DOHH2 (cell line): ENCODE measurements at regions not wholly inside any gene's neighbourhood (a gene's known extent, or its start where the extent isn't known, plus 50 kb on each side); places are given as distances from the start of the nearest gene placed in this dataset.
"Not testable (repeated sequence)": the region's sequence is repeated elsewhere in the genome, so short reads cannot be mapped to it uniquely, and the experiment has no call there.

Source experiments
- H3F3A ChIP-seq: fragments of 200-600 bp; sonication (generic), shearing (Covaris generic); 2 replicates; pipeline ENCODE4 v1.6.0; 2016; ENCODE audit warnings: antibody characterized with exemption, mild to moderate bottlenecking; ENCODE audit not compliant: control insufficient read depth, insufficient read depth
- H3K27ac ChIP-seq: fragments of 200-600 bp; sonication (generic); 2 replicates; pipeline ENCODE4 v1.5.1; 2014; ENCODE audit warnings: low read depth, mild to moderate bottlenecking, low read length, moderate library complexity
- H3K27me3 ChIP-seq: fragments of 200-600 bp; sonication (generic); 2 replicates; pipeline ENCODE4 v1.6.1; 2014; ENCODE audit warnings: mild to moderate bottlenecking, low read length, mixed read lengths; ENCODE audit not compliant: control insufficient read depth
- H3K36me3 ChIP-seq: fragments of 200-600 bp; sonication (generic); 2 replicates; pipeline ENCODE4 v1.6.1; 2014; ENCODE audit warnings: mild to moderate bottlenecking, low read length, moderate library complexity, mixed read lengths; ENCODE audit not compliant: control insufficient read depth
- H3K4me1 ChIP-seq: fragments of 200-600 bp; sonication (generic); 2 replicates; pipeline ENCODE4 v1.6.1; 2014; ENCODE audit warnings: mild to moderate bottlenecking, low read length, mixed read lengths; ENCODE audit not compliant: control insufficient read depth
- H3K4me2 ChIP-seq: fragments of 200-600 bp; sonication (generic); 2 replicates; pipeline ENCODE4 v1.6.0; 2014; ENCODE audit warnings: mild to moderate bottlenecking, low read length, moderate library complexity
- H3K4me3 ChIP-seq: fragments of 200-600 bp; sonication (generic); 2 replicates; pipeline ENCODE4 v1.5.1; 2014; ENCODE audit warnings: mild to moderate bottlenecking, low read length, mixed read lengths
- H3K79me2 ChIP-seq: fragments of 200-600 bp; sonication (generic); 2 replicates; pipeline ENCODE4 v1.6.1; 2014; ENCODE audit warnings: mild to moderate bottlenecking, low read length, mixed read lengths; ENCODE audit not compliant: control insufficient read depth
- H3K9me2 ChIP-seq: fragments of 200-600 bp; sonication (generic); replicated peaks from 2 replicates; pipeline ENCODE4 v1.6.1; 2014; ENCODE audit warnings: mild to moderate bottlenecking, low read length, mixed read lengths; ENCODE audit not compliant: control insufficient read depth
- H3K9me3 ChIP-seq: fragments of 200-600 bp; sonication (generic); 2 replicates; pipeline ENCODE4 v1.6.1; 2014; ENCODE audit warnings: antibody characterized with exemption, low read length, mixed read lengths; ENCODE audit not compliant: control insufficient read depth, insufficient read depth
- H4K20me1 ChIP-seq: fragments of 200-600 bp; sonication (generic); 2 replicates; pipeline ENCODE4 v1.6.0; 2014; ENCODE audit warnings: low read depth, mild to moderate bottlenecking, antibody characterized with exemption, low read length, moderate library complexity; ENCODE audit not compliant: control insufficient read depth, insufficient read depth
- CTCF ChIP-seq: fragments of 200-600 bp; sonication (generic); IDR thresholded peaks from one replicate; pipeline ENCODE4 v1.5.1; 2014; ENCODE audit warnings: antibody characterized with exemption, mild to moderate bottlenecking, low read depth, low read length; ENCODE audit not compliant: poor library complexity, severe bottlenecking
- EZH2phosphoT487 ChIP-seq: fragments of 200-600 bp; sonication (generic); IDR thresholded peaks from 2 replicates; pipeline ENCODE4 v1.6.1; 2017; ENCODE audit warnings: borderline replicate concordance, mild to moderate bottlenecking, antibody characterized with exemption, low read length, moderate library complexity, mixed read lengths

- Histone ChIP-seq H3F3A (no peaks in the 10 kb centered on the region), H3K9me3 (no peaks in the 10 kb centered on the region), H3K79me2 (no peaks in the 10 kb centered on the region), H3K27ac (no peak overlapping the region), H4K20me1 (no peaks in the 10 kb centered on the region), H3K4me2 (no peak overlapping the region), H3K9me2 (no peaks in the 10 kb centered on the region), H3K4me1 (peaks cover 11% of the 10 kb centered on the region), H3K36me3 (no peaks in the 10 kb centered on the region), H3K4me3 (no peak overlapping the region), H3K27me3 (peaks cover 7% of the 10 kb centered on the region)
- no peak for TF ChIP-seq CTCF
- no peak for TF ChIP-seq EZH2phosphoT487
Measured at GRCh38 chr9:761793-762560, 79.5 kb upstream of the DMRT1 start.

- H3K9me3 ChIP-seq, result no peaks in the 10 kb centered on the region
Measured at GRCh38 chr9:763692-764091, 77.8 kb upstream of the DMRT1 start.

GRCh38 chr9:764105-764524 is 77.4 kb upstream of the DMRT1 start:
- TF ChIP-seq EZH2phosphoT487, result no peak
- TF ChIP-seq CTCF, result peak; percentile 93
- no peaks in the 10 kb centered on the region for H3F3A ChIP-seq
- H3K4me3 ChIP-seq, result no peak overlapping the region
- no peaks in the 10 kb centered on the region for H3K36me3 ChIP-seq
- no peaks in the 10 kb centered on the region for H4K20me1 ChIP-seq
- peaks cover 7% of the 10 kb centered on the region for H3K4me1 ChIP-seq
- H3K27me3 ChIP-seq, result peaks cover 7% of the 10 kb centered on the region
- H3K4me2 ChIP-seq, result peak overlapping the region; percentile 29
- no peak overlapping the region for H3K27ac ChIP-seq
- H3K9me2 ChIP-seq, result no peaks in the 10 kb centered on the region
- H3K79me2 ChIP-seq, result no peaks in the 10 kb centered on the region
- H3K9me3 ChIP-seq, result no peaks in the 10 kb centered on the region

More at GRCh38 chr9:763692-764091, 77.8 kb upstream of the DMRT1 start:
- H3K4me2 ChIP-seq, result peak overlapping the region; percentile 29; the same call in 1 of the 2 replicates
- H3K27ac ChIP-seq, result no peak overlapping the region
- no peak for TF ChIP-seq EZH2phosphoT487
- no peaks in the 10 kb centered on the region for H3K79me2 ChIP-seq
- H3K4me3 ChIP-seq, result no peak overlapping the region
- peaks cover 7% of the 10 kb centered on the region for H3K27me3 ChIP-seq
- no peaks in the 10 kb centered on the region for H3K36me3 ChIP-seq
- no peaks in the 10 kb centered on the region for H3F3A ChIP-seq
- peaks cover 9% of the 10 kb centered on the region for H3K4me1 ChIP-seq
- no peaks in the 10 kb centered on the region for H3K9me2 ChIP-seq
- H4K20me1 ChIP-seq, result no peaks in the 10 kb centered on the region

- H3K4me3 ChIP-seq, result no peak overlapping the region
- H3K27ac ChIP-seq, result no peak overlapping the region
- no peaks in the 10 kb centered on the region for H3K79me2 ChIP-seq
- H4K20me1 ChIP-seq, result no peaks in the 10 kb centered on the region
- no peaks in the 10 kb centered on the region for H3K9me3 ChIP-seq
- no peaks in the 10 kb centered on the region for H3K36me3 ChIP-seq
- H3K9me2 ChIP-seq, result no peaks in the 10 kb centered on the region
- no peak for TF ChIP-seq EZH2phosphoT487
- TF ChIP-seq CTCF, result no peak
- no peak overlapping the region for H3K4me2 ChIP-seq
- H3K4me1 ChIP-seq, result peaks cover 7% of the 10 kb centered on the region
- H3K27me3 ChIP-seq, result peaks cover 7% of the 10 kb centered on the region
- H3F3A ChIP-seq, result no peaks in the 10 kb centered on the region
Measured at GRCh38 chr9:764986-765385, 76.5 kb upstream of the DMRT1 start.

- not testable (repeated sequence) for H3K79me2 ChIP-seq, H3K4me3 ChIP-seq, H3K9me3 ChIP-seq, H3K27me3 ChIP-seq, H3K36me3 ChIP-seq, H3K9me2 ChIP-seq, H3K4me2 ChIP-seq, H4K20me1 ChIP-seq, H3K27ac ChIP-seq, H3F3A ChIP-seq
- H3K4me1 ChIP-seq, result peaks cover 14% of the 10 kb centered on the region
Measured at GRCh38 chr9:767061-767561, 74.4 kb upstream of the DMRT1 start.
